ENCODE measurements at regions not wholly inside any gene's neighbourhood (a gene's known extent, or its start where the extent isn't known, plus 50 kb on each side); places are given as distances from the start of the nearest gene placed in this dataset.
"Not testable (repeated sequence)": the region's sequence is repeated elsewhere in the genome, so short reads cannot be mapped to it uniquely, and the experiment has no call there.

DNA sequence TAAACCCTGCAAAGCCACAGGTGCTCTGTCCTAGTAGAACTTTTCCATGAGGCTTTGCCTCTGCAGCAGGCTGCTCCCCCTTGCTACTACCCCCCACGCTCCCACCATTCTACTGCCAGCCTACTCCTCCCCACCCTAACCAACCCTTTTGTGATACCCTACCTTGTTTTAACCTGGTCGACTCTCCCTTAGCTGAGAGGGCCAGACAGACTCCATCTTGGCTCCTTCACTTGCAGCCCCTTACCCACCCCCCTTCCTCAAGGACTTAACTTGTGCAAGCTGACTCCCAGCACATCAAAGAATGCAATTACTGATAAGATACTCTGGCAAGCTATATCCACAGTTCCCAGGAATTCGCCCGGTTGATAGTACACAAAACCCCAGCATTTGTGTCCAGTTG is 267.9 kb downstream of the POTED start:
- CTCF ChIA-PET; H3K9me3 Mint-ChIP-seq; DNase-seq; H3K4me1 Mint-ChIP-seq (ENCODE audit: low read depth); H3K27ac Mint-ChIP-seq; intact Hi-C loops (cut with micrococcal nuclease); H3K4me3 Mint-ChIP-seq; H3K27me3 Mint-ChIP-seq; POLR2A ChIA-PET; H3K36me3 Mint-ChIP-seq: not testable (repeated sequence)

GRCh38 chr21:13876999-13877398 is 267.4 kb downstream of the POTED start:
- H3K36me3 Mint-ChIP-seq; intact Hi-C loops (cut with micrococcal nuclease); H3K27ac Mint-ChIP-seq; H3K4me1 Mint-ChIP-seq (ENCODE audit: low read depth); POLR2A ChIA-PET; H3K9me3 Mint-ChIP-seq; CTCF ChIA-PET; H3K4me3 Mint-ChIP-seq; DNase-seq; H3K27me3 Mint-ChIP-seq: not testable (repeated sequence)

GRCh38 chr21:13874001-13874400 is 264.4 kb downstream of the POTED start:
- H3K4me1 Mint-ChIP-seq (ENCODE audit: low read depth); H3K27ac Mint-ChIP-seq; H3K9me3 Mint-ChIP-seq; H3K27me3 Mint-ChIP-seq; H3K36me3 Mint-ChIP-seq; intact Hi-C loops (cut with micrococcal nuclease); H3K4me3 Mint-ChIP-seq; DNase-seq; CTCF ChIA-PET; POLR2A ChIA-PET: not testable (repeated sequence)

DNA sequence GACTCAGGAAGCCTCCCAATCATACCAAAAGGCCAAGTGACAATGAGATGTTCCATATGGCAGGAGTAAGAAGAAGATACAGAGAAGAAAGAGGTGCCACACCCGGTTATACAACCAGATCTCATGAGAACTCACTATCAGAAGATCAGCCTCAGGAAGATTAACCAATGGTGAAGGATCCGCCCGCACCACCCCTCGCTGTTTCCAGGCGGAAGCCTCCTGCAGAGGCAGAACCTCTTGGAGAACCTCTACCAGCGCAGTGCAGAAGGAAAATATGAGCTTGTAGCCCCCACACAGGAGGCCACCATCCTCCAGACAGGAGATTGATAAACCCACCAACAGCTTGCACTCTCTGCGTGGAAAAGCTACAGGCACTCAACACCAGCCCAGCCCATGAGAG is 245.1 kb downstream of the POTED start:
- ChIA-PET CTCF (no interaction called here), POLR2A (no interaction called here)
- Mint-ChIP-seq H3K4me3 (no peak overlapping the region), H3K9me3 (no peaks in the 10 kb centered on the region), H3K27ac (no peak overlapping the region), H3K27me3 (no peaks in the 10 kb centered on the region), H3K36me3 (no peaks in the 10 kb centered on the region), H3K4me1 (ENCODE audit: low read depth) (no peaks in the 10 kb centered on the region)
- no peak for DNase-seq
- intact Hi-C loops (cut with micrococcal nuclease): no loop called here

DNA sequence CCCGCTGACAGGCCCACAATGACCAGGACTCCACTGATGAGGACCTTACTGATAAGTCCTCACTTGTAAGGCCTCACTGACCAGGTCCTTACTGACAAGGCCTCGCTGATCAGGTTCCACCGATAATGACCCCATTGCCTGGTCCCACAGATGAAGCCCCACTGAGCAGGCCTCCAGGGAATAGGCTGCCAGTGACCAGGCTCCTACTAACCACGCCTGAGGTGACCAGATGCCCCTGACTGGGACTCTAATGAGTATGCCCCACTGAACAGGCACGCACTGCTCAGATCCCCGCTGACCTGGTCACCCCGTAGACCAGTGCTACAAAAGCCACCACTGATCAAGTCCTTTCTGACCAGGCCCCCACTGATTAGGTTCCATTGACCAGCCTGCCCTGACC is 241.2 kb downstream of the POTED start:
- H3K4me1 Mint-ChIP-seq (ENCODE audit: low read depth); H3K9me3 Mint-ChIP-seq; H3K27ac Mint-ChIP-seq; H3K36me3 Mint-ChIP-seq; H3K4me3 Mint-ChIP-seq; H3K27me3 Mint-ChIP-seq; CTCF ChIA-PET; POLR2A ChIA-PET; intact Hi-C loops (cut with micrococcal nuclease); DNase-seq: not testable (repeated sequence)

GRCh38 chr21:13849489-13849888 is 239.9 kb downstream of the POTED start:
- H3K27me3 Mint-ChIP-seq; H3K4me3 Mint-ChIP-seq; H3K27ac Mint-ChIP-seq; H3K36me3 Mint-ChIP-seq; CTCF ChIA-PET; H3K9me3 Mint-ChIP-seq; POLR2A ChIA-PET; DNase-seq; H3K4me1 Mint-ChIP-seq (ENCODE audit: low read depth); intact Hi-C loops (cut with micrococcal nuclease): not testable (repeated sequence)

DNA sequence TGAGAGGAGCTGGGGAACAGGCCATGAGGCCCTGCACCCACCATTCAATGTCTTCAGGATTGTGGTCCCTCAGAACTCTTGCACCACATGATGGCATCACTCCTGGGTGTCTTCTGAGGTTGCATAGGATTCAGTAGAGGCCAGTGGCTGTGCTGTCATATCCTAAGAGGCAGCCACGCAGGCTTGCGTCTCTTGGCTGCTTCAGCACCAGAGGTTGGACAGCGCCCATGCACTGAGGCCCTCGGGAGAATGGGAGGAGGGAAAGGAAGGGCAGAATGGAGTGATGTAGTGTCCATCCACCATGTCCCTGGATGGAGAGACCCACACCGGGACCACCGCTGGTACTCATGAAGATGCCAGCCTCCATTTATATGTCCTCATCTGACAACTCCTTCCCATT is 237.1 kb downstream of the POTED start:
- H3K27me3 Mint-ChIP-seq; H3K27ac Mint-ChIP-seq; CTCF ChIA-PET; H3K4me1 Mint-ChIP-seq (ENCODE audit: low read depth); DNase-seq; H3K36me3 Mint-ChIP-seq; intact Hi-C loops (cut with micrococcal nuclease); H3K9me3 Mint-ChIP-seq; H3K4me3 Mint-ChIP-seq; POLR2A ChIA-PET: not testable (repeated sequence)

DNA sequence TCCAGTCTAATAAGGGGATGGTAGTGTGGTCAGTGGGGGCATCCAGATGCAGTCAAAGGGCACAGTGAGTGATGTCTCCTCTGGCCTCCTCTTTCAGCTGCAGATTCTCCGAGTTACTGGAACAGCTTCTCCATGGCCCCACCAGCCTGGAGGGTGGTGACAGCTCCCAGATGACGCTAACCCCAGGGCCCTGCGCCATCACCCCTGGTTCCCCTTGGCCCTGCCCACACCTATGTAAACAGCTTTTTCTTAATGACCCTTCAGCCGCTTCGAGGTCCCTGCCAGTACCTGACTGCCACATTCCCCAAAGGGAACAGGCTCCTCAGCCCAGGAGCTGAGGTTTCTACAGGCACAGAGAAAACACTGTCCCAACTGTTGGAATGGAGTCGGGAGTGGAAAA is 235.0 kb downstream of the POTED start:
- H3K9me3 Mint-ChIP-seq; DNase-seq; H3K27ac Mint-ChIP-seq; H3K36me3 Mint-ChIP-seq; H3K4me3 Mint-ChIP-seq; intact Hi-C loops (cut with micrococcal nuclease); H3K27me3 Mint-ChIP-seq; H3K4me1 Mint-ChIP-seq (ENCODE audit: low read depth); POLR2A ChIA-PET; CTCF ChIA-PET: not testable (repeated sequence)

- intact Hi-C loops (cut with micrococcal nuclease); POLR2A ChIA-PET; H3K4me3 Mint-ChIP-seq; H3K27ac Mint-ChIP-seq; DNase-seq; H3K27me3 Mint-ChIP-seq; H3K4me1 Mint-ChIP-seq (ENCODE audit: low read depth); CTCF ChIA-PET; H3K36me3 Mint-ChIP-seq: not testable (repeated sequence)
- H3K9me3 Mint-ChIP-seq: peaks cover 15% of the 10 kb centered on the region
Measured at GRCh38 chr21:13843081-13843480, 233.5 kb downstream of the POTED start.

GRCh38 chr21:13827666-13828065 is 218.1 kb downstream of the POTED start:
- H3K4me3 Mint-ChIP-seq; intact Hi-C loops (cut with micrococcal nuclease); H3K4me1 Mint-ChIP-seq (ENCODE audit: low read depth); POLR2A ChIA-PET; DNase-seq; H3K36me3 Mint-ChIP-seq; H3K27ac Mint-ChIP-seq; CTCF ChIA-PET; H3K9me3 Mint-ChIP-seq; H3K27me3 Mint-ChIP-seq: not testable (repeated sequence)

DNA sequence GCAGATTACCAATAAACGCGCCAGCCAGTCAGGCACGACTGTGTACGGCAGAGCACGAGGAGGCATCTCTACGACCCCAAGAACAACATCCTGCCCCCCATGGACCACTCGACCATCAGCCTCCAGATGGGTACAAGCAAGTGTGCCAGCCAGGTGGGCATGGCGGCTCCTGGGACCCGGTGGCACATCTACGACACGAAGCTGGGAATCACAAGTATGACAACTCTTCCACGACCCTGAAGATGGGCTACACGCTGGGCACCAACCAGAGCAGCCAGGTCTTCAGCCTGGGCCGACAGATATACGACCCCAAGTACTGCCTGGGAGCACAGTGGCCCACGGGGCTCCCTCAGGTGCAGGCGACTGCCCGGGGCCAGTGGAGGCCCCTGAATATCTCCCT is 217.6 kb downstream of the POTED start:
- H3K9me3 Mint-ChIP-seq: no peaks in the 10 kb centered on the region
- ChIA-PET POLR2A (no interaction called here), CTCF (no interaction called here)
- DNase-seq: no peak
- intact Hi-C loops (cut with micrococcal nuclease): no loop called here
- no peaks in the 10 kb centered on the region for H3K4me1 Mint-ChIP-seq (ENCODE audit: low read depth)
- no peak overlapping the region for H3K4me3 Mint-ChIP-seq
- H3K36me3 Mint-ChIP-seq: peaks cover 1% of the 10 kb centered on the region
- H3K27ac Mint-ChIP-seq: no peak overlapping the region
- peaks cover 3% of the 10 kb centered on the region for H3K27me3 Mint-ChIP-seq

DNA sequence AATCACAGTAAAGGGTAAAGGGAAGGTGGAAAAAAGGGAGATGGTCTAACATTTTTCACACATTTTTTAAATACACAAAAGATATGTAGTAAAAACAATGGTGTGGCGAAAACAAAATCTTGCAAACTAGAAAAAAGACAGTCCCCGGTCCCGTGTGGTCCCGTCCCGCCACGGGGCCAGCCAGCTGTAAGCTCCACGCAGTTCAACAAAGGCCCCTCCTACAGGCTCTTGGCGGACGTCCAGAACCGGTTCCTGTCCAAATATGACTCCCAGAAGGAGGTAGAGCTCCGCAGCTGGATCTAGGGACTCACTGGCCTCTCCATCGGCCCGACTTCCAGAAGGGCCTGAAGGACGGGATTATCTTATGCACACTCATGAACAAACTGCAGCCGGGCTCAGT is 216.9 kb downstream of the POTED start:
- CTCF ChIA-PET; H3K27ac Mint-ChIP-seq; H3K27me3 Mint-ChIP-seq; H3K4me1 Mint-ChIP-seq (ENCODE audit: low read depth); POLR2A ChIA-PET; H3K4me3 Mint-ChIP-seq; intact Hi-C loops (cut with micrococcal nuclease); DNase-seq; H3K9me3 Mint-ChIP-seq; H3K36me3 Mint-ChIP-seq: not testable (repeated sequence)

- H3K27me3 Mint-ChIP-seq; H3K36me3 Mint-ChIP-seq; CTCF ChIA-PET; intact Hi-C loops (cut with micrococcal nuclease); POLR2A ChIA-PET; H3K9me3 Mint-ChIP-seq; DNase-seq; H3K4me1 Mint-ChIP-seq (ENCODE audit: low read depth); H3K27ac Mint-ChIP-seq; H3K4me3 Mint-ChIP-seq: not testable (repeated sequence)
Measured at GRCh38 chr21:13825218-13825778, 215.7 kb downstream of the POTED start.

DNA sequence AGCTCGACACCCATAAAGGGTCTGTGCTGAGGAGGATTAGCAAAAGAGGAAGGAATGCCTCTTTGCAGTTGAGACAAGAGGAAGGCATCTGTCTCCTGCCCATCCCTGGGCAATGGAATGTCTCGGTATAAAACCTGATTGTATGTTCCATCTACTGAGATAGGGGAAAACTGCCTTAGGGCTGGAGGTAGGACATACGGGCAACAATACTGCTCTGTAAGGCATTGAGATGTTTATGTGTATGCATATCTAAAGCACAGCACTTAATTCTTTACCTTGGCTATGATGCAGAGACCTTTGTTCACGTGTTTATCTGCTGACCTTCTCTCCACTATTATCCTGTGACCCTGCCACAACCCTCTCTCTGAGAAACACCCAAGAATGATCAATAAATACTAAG is 210.7 kb downstream of the POTED start:
- H3K36me3 Mint-ChIP-seq; H3K4me3 Mint-ChIP-seq; H3K27me3 Mint-ChIP-seq; CTCF ChIA-PET; H3K9me3 Mint-ChIP-seq; intact Hi-C loops (cut with micrococcal nuclease); H3K4me1 Mint-ChIP-seq (ENCODE audit: low read depth); DNase-seq; POLR2A ChIA-PET; H3K27ac Mint-ChIP-seq: not testable (repeated sequence)

Data from activated CD4-positive, alpha-beta memory T cell treated with anti-CD3 and anti-CD28 coated beads for 36 hours (primary cell).